Right lobe of liver (tissue), 4 donors: ENCODE measurements at regions not wholly inside any gene's neighbourhood (a gene's known extent, or its start where the extent isn't known, plus 50 kb on each side); places are given as distances from the start of the nearest gene placed in this dataset.
"Not testable (repeated sequence)": the region's sequence is repeated elsewhere in the genome, so short reads cannot be mapped to it uniquely, and the experiment has no call there.

Experiments
- POLR2A ChIP-seq: fragments of 450-650 bp; IDR thresholded peaks from one replicate; pipeline ENCODE4 v1.6.1; 2017; ENCODE audit warnings: antibody characterized with exemption, mild to moderate bottlenecking
- TF ChIP-seq, protein P1 (sequence below), 4 donors: fragments of 200-600 bp in 3 of 4; fragments of 450-650 bp in 1 of 4; IDR thresholded peaks; one replicate each; pipeline versions ENCODE4 v1.5.1 to v1.8.0; 2016 to 2022; ENCODE audit warnings: antibody characterized with exemption in 4 of 4, mild to moderate bottlenecking in 2 of 4
- donor health status: DM: no; HTN: no; CAD: no.
- donor health status: DM: no; HTN: no; CAD: no.
- donor health status: DM: no; HTN: yes; CAD: no.

DNA sequence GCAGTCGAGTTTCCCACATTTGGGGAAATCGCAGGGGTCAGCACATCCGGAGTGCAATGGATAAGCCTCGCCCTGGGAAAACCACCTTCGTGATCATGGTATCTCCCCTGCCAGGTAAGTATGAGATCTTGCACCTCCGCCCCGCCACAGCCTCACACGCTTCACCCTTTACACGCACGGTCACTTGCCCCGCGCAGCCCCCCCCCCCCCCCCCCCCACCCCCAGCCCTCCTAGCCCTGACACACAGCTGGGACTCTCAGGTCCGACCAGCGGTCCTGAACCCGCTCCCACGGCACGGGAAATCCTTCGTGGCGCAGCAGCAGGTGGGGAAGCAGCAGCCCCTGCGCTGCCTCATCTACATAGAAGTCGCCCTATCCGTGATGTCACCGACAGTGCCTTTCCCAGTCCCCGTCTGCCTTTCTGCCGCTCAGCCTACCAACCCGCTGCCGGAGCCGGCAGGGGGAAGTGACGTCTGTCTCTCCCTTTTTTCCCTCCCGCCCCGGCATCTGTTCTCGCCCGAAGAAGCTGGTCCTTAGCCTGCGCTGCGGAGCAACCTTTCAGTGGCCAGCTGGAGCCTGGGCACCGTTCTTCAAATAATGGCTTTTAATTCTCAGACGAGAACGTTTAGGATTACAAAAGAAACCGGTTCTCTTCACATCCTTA lies 242.2 kb downstream of the FAM72C start:
- TF ChIP-seq, protein P1, sequence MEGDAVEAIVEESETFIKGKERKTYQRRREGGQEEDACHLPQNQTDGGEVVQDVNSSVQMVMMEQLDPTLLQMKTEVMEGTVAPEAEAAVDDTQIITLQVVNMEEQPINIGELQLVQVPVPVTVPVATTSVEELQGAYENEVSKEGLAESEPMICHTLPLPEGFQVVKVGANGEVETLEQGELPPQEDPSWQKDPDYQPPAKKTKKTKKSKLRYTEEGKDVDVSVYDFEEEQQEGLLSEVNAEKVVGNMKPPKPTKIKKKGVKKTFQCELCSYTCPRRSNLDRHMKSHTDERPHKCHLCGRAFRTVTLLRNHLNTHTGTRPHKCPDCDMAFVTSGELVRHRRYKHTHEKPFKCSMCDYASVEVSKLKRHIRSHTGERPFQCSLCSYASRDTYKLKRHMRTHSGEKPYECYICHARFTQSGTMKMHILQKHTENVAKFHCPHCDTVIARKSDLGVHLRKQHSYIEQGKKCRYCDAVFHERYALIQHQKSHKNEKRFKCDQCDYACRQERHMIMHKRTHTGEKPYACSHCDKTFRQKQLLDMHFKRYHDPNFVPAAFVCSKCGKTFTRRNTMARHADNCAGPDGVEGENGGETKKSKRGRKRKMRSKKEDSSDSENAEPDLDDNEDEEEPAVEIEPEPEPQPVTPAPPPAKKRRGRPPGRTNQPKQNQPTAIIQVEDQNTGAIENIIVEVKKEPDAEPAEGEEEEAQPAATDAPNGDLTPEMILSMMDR (IDR thresholded peaks at IDR 0.05): not testable (repeated sequence)
- not testable (repeated sequence) for TF ChIP-seq POLR2A
